ENCODE measurements at regions not wholly inside any gene's neighbourhood (a gene's known extent, or its start where the extent isn't known, plus 50 kb on each side); places are given as distances from the start of the nearest gene placed in this dataset.
"Not testable (repeated sequence)": the region's sequence is repeated elsewhere in the genome, so short reads cannot be mapped to it uniquely, and the experiment has no call there.

DNA sequence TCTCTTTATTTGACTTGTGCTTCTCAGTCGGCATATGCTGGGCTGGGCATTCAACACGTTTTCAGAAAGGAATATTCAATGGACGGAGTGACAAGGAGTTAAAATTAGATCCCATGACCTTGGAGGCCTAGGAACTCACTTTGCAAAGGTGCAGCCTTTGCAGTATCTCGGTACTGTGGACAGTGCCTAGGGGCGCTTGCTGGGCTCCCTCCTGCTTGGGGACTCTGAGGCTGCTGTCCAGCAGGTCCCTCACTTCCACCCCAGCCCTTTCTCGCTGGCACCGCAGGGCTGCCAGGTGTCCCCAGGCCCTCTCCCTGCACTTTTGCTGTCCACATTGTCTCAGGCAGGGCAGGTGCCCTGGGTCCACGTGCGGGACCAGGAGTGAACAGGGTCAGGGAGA lies 255.5 kb upstream of the B3GAT1 start:
- DNase-seq (ENCODE audit: low read depth, low spot score), result no peak

DNA sequence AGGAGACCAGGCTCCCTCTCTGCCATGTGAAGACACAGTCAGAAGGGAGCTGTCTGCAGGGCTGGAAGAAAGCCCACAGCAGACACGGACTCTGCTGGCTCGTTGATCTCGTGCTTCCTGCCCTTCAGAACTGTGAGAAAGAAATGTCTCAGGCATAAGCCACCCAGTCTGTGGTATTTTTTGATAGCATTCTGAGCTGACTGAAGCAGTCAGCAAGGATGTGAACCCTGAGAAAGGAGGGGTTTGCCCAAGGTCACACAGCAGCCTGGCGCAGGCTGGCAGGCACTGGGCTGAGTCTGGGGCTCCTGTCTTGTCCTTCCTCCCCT lies 255.1 kb upstream of the B3GAT1 start:
- DNase-seq (ENCODE audit: low read depth, low spot score), result no peak

DNA sequence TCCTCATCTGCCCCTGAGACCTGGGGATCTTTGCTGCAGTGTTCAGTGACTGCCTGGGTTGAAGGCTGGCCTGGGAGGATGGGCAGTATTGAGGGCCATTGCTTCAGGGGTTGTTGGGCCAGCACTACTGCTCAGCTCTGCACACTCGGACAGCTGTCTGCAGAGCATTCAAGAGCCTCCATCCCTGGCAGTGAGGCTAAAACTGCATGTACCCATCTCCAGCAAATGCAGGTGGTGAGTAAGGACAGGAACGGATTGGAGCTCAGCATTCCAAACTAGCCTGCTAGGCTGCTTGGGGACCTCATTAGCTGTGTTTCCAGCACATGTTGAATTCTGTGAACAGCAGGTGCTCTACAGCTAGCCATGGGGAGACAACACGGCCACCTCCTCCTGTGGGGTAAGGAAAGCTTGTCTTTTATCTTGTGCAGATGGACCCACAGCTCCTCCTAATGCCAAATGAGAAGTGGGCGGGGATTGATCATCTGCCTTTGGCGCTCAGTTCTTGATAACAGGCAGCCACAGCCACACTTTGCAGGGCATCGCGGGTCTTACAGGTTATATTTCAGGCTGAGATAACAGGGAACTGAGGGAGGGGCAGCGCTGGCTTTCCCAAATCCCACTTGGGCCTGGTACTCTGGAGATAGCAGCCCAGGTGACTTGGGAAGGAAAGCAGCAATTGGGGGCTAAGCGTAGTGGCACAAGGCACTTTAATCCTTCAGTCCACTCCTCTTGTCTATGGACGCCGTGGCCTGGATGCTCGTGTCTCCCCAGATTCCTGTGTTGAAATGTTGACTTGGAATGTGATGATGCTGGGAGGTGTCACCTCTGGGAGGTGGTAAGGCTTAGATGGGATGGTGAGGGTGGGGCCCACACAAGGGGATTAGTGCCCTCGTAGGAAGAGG lies 254.5 kb upstream of the B3GAT1 start:
- DNase-seq (ENCODE audit: low read depth, low spot score), result no peak

DNA sequence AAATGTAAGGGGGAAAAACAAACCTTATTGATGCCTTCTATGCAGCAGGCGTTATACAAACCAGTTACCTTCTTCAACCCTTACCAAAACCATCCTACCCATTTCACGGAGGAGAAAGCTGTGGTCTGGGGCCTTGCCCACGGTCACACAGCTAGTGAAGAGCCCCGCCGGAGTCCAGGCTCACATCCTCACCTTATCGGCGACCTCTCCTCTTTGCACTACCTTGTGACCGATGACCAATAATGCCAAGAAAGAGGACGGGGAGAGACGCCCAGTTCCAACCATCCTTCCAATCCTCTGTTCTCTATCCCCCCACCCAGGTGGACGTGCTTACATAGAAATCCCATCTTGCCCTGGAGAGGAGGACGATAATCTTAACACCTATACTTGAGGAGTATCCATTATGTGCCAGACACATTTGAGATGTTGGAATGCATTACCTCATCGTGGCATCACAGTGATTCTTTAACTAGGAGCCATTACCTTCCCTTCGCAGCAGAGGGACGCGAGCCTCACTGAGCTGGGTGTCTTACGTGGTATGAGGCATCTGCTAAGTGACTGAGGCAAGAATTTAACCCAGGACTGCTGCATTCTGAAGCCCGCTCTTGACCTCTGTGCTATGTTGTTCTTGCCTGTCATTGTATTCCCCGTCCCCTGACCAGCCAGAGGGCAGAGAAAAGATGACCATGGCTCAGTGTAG lies 253.7 kb upstream of the B3GAT1 start:
- no peak for DNase-seq (ENCODE audit: low read depth, low spot score)

DNA sequence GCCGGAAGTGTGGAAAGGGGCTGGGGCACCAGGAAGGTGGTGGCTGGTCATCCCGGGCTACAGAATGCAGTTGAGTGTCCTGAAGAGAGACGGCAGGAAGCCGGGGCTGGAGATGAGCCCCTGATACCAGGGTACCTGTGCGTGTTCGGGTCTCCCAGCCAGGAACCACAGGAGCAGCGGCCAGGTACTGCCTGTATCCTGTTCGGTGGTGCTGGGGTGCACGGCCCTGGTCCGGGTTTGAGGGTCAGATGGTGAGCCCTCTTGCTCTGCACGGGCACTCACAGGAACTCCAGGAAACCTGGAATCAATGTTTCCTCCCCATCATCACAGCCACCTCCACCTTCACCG lies 253.1 kb upstream of the B3GAT1 start:
- DNase-seq (ENCODE audit: low read depth, low spot score), result no peak

DNA sequence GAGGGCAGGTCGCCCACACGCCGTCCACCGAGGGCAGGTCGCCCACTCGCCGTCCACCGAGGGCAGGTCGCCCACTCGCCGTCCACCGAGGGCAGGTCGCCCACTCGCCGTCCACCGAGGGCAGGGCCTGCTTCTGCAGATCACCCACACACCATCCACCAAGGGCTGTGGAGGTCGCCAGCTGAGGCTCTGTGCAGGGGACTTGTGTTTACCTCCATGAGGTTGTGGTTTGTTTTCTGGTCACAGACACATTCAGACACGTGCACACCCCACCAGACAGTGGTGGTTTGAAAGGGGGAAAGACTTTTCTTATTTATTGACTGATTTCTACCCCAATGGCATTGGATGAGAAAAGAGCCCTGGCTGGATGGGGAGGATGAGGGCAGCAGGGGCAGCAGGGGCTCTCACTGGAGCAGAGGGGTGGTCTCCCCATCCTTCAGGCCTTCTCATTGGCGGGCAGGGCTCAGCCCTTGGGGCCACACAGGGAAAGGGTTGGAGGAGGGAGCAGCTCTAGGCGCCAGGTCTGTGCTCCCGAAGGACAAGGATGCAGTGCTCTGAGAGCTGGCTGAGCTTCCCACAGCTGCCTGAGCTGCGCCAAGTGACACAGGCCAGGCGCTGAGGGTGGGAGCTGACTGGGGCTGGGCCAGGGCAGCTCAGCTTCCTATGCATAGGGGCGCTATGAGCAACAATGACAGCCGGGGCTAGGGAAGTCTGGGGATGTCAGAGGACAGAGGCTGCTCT lies 252.6 kb upstream of the B3GAT1 start:
- no peak for DNase-seq (ENCODE audit: low read depth, low spot score)

DNA sequence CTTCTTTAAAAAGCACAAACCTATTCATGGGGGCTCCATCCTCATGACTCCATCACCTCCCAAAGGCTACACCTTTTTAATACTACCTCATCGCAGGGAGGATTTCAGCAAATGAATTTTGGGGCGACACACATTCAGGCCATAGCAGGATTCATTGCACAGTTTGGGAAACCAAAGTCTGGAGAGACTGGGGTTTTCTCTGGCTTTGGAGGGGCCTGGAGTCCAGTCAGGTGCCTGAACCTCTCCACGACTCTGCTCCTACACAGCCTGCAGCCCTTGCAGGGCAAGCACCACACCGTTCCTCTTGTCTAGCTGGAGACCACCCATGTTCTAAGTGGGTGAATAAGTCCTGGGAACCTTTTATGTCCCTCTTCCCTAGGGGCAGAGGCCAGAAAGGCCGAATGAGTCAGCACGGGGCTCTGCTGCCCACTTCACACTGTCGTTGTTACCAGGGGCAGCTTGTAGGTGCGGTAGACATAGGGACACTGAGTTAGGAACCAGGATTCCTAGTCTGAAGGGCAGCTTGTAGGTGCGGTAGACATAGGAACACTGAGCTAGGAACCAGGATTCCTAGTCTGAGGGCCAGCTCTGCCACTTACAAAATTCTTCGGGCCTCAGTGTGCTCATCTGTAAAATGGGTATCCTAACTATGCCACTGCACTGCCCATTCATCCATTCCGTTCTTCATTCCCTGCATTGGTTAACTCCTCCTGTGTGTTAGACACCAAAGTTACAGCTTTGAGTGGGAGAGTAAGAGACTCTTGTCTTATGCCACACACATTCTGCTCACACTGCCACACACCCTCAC lies 251.7 kb upstream of the B3GAT1 start:
- no peak for DNase-seq (ENCODE audit: low read depth, low spot score)

DNA sequence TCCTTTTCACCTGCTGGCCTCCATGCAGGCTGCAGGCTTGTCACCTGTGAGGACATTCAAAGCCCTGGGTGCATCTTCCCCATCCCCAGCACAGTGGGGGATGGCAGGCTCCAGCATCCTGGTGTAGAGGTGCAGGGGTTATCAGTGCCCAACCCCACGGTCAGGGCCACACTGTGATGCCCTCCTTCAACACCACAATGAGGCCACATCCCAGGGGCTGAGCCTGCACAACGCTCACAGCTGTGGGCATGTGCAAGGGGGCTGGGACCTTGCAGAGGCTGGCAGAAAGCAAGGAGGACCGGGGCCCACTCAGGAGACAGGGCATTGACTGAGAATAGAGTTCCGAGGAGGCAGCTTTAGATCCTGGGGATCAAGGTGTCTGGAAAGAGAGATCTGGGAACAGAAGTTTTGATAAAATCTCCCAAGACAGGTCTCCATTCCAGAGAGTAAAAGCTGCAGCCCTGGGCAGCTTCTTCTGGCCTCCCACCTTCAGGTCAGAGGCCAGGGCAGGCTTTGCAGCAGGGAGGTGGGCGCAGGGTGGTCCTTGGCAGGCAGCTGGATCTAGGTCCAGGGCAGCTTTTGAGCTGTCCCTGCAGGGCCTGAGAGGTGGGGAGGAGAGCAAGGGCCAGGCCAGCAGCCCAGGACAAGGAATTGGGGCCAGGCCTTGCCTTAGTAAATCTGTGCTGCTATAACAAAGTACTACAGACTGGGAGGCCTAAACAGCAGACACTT lies 250.8 kb upstream of the B3GAT1 start:
- no peak for DNase-seq (ENCODE audit: low read depth, low spot score)

DNA sequence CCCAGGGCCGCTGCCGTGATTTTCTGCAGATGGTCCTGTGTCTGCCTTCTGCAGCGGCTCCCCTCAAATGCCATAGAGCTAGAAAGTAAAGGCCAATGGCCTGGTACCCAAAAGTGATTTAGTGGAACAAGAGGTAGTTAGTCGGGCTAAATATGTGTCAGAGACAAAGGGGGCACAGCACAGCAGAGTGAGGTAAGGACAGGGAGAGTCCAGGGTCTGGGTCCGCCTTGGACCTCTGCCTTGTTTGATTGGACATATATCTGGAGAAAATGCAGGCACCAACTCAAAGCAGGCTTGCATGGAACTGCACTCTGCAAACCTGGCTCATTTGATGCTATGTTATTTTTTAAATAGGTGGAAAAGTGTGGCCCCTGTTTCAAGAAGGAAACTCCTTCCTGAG lies 249.6 kb upstream of the B3GAT1 start:
- DNase-seq (ENCODE audit: low read depth, low spot score), result no peak

DNA sequence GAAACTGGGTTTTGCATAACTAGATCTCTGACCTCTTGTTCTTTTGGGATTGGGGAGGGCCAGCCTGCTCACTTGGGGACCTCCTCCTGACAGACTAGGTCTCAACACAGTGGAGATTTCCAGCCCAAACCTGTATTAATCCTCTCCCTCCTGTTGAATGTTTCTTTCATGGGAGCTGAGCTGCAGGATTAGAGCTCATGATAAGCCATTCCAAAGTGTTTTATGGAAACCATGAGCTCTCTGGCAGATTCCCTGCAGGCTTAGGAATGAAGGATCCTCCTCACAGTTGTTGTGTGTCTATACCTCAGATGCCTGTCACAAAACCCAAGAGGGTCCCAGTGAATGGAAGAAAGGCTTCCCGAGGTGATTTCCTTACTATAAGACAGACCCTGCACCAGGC lies 248.4 kb upstream of the B3GAT1 start:
- DNase-seq (ENCODE audit: low read depth, low spot score), result no peak

DNA sequence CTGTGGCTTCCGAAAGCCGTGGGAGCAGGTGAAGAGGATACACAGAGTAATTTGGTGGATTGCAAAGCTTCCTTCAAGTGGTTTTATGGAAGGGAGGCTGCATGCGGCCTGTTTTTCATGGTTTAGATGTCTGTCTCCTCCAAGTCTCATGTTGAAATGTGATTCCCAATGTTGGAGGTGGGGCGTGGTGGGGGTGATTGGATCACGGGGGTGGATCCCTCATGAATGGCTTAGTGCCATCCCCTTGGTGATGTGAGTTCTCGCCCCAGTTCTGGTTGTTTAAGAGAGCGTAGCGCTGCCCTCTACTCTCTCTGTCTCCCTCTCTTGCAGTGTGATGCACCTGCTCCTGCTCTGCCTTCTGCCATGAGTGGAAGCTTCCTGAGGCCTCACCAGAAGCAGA lies 247.8 kb upstream of the B3GAT1 start:
- no peak for DNase-seq (ENCODE audit: low read depth, low spot score)

DNA sequence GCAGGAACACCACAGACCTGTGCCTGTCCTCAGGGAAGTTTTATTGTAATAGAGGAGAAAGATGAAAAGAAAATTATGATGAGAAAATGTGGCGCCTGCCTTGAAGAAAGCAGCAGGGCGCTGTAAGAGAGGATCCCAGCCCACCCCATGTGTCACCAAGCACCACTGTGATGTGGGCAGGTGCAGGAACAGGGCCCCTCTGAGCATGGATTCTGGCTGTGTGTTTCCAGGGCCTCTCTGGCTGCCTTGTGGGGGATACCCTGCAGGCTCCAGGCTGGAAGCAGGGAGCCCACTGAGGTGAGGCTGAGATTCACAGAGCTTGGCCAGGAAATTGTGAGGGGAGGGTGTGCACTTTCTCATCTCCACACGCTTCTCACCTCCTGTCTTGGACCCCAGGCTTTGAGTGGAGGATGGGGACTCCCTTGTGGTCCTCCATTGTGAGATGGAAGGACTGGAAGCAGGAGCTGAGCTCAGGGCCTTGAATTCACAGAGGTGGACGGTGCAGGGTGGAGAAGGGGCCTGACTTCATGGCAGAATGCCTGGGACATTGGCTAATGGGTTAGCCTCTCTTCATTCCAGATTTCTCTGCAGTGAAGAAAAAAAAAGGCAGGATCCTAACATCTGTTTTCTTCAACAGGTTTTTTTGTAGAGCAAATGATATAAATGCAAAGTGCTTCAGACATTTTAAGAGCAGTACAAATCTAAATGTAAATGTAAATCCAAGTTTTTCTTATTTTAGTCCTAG lies 246.6 kb upstream of the B3GAT1 start:
- DNase-seq (ENCODE audit: low read depth, low spot score), result no peak

DNA sequence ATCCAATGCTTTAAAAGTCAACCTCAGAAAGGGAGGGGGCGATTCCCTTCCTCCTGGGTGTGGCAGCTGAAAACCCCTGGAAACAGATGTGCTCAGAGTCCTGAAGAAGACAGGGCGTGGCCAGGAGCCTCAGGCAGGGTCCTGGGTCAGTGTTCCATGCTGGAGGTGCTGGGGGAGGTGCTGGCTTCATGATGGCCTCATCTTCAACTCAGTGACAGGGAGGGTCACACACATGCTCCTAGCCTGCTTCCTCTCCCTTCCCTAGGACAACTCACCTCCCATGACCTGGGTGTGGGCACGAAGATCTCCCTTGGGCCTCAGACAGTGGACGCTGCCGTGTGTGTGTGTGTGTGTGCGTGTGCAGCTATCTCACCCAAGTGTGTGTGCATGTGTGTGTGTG lies 245.6 kb upstream of the B3GAT1 start:
- DNase-seq (ENCODE audit: low read depth, low spot score), result no peak

DNA sequence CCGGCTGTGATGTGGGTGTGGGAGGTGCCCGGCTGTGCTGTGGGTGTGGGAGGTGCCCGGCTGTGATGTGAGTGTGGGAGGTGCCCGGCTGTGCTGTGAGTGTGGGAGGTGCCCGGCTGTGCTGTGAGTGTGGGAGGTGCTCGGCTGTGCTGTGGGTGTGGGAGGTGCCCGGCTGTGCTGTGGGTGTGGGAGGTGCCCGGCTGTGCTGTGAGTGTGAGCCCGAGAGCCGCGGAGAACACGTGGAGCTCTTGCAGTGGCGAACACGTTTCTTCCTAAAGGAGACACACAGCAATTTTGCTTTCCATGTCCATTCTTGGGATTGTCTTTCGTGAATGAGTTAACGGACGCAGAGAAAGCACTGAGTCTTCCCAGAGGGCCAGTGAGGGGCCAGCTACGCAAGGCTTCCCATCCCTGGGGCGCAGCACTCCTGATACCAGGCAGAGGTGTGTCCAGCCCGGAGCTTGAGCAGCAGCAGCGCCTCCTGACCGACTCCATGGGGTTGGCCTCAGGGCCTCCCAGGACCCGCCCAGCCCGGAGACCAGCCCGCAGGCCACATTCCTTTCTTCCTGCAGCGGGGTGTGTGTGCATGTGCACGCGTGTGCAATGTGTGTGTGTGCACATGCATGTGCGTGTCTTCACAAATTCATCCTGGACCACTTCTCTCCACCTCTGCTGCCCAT lies 245.0 kb upstream of the B3GAT1 start:
- DNase-seq (ENCODE audit: low read depth, low spot score), result no peak

DNA sequence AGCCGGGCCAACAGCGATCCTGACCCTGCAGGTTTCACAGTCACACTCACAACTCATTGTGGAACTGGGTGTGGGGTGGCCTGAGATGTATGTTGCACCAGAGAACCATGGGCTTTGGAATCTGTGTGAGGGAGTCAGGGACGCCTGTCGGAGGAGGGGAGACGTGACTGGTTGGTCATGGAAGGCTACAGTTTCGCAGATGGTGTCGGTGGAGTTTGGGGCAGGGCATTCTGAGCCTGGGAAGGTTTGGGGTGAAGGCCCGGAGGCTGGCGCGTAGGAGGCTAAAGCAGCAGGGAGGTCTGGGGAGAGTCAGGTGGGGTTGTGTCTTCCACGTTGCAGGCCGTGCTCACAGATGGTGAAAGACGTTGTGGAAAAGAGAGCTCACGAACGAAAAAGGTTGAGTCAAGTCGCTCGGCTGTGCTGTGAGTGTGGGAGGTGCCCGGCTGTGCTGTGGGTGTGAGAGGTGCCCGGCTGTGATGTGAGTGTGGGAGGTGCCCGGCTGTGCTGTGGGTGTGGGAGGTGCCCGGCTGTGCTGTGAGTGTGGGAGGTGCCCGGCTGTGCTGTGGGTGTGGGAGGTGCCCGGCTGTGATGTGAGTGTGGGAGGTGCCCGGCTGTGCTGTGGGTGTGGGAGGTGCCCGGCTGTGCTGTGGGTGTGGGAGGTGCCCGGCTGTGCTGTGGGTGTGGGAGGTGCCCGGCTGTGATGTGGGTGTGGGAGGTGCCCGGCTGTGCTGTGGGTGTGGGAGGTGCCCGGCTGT lies 244.2 kb upstream of the B3GAT1 start:
- not testable (repeated sequence) for DNase-seq (ENCODE audit: low read depth, low spot score)

DNA sequence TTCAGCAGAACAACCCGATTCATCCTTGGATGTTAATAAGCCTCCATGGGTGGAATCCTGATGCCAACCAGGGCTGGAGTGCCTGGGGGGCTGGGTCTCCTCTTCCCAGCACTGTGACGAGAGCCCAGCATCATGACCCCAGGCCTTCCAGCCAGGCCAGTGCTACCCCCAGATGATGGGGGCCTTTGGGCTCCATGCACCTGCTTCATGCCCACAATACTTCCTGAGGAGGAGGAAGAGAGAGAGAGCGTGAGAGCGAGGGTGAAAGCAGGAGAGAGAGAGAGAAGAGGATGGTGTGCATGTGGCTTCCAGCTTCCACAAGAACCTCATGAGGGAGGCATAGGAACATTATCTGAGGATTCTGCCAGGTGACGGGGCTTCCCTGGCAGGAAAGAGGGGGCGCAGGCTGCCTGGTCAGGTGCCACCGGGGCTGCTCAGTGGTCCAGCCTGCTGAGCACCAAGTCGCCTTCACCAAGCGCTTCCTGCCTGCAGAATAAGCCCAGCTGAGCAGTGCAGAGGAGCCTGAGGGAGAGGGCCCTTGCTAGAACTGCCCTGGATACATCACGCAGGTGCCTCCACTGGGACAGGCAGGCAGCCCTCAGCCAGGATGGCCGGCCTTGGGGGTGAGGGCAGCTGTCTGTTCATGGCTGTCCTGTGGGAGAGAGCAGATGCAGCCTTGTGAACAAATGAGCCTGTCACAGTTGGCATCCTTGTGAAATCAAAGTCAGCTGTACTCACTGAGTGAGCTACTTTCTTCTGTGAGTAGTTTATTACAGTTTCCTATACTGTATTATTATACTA lies 243.3 kb upstream of the B3GAT1 start:
- no peak for DNase-seq (ENCODE audit: low read depth, low spot score)

DNA sequence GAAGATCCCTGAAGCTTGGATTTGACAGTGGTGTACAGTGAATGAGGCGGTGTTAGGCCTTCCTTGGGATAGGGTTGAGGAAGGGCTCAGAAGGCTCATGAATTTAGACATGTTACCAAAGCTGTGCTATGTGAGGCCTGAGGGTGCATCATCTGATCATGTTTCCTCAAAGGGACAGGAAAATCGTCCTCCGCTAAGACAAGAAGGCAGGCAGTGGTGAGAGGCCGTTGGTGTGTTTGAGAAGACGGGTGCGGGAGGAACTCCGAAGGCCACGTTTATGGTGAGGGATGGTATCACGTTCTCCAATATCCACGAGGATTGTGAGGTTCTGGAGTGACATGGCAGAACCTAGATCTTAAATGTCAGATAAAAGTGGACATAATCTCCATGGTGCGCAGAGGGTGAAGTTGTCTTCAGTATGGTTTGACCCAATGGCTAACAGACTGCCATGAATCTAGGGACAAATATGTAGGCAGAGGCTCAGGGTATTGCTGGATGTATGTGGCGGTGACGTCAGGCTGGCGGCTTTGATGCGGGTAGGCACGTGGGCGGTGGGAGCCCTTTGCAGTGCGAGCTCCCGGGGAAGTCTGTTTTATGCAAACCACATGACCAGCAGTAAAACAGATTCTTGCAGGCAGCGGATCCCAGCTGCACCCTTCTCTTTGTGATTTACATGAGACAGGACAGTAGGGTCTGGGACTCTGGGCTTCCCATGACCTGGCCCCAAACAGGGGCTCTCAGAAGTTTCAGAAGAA lies 242.3 kb upstream of the B3GAT1 start:
- no peak for DNase-seq (ENCODE audit: low read depth, low spot score)

Measured in astrocyte of the hippocampus (primary cell).